ENCODE measurements at regions not wholly inside any gene's neighbourhood (a gene's known extent, or its start where the extent isn't known, plus 50 kb on each side); places are given as distances from the start of the nearest gene placed in this dataset.

DNA sequence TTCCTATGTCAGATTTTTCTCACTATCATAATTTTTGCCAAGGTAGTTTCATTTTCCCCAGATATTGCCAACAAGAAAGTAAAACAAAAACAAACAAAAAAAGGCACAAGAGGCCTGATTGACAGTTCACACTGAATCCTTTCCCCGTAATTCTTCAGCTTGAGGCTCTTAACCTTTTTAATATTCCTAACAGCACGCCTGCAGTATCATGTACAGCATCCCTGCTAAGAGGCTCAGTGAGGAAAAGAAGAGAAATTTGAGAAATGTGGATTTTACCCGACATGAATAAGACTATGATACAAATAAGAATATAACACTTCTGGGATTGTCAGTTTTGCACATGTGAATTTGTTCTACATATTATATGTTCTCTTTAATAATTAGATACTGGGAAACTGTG, 182.4 kb upstream of the CDK1 start:
- no peak for TF ChIP-seq EP300 (IDR thresholded peaks at IDR 0.05; ENCODE audit: borderline replicate concordance)
- no peak for TF ChIP-seq FOXM1 (IDR thresholded peaks at IDR 0.05; ENCODE audit: borderline replicate concordance, low read depth)
- no peak for TF ChIP-seq YY1 (IDR thresholded peaks at IDR 0.05; ENCODE audit: low read depth)
- TF ChIP-seq, protein P1, sequence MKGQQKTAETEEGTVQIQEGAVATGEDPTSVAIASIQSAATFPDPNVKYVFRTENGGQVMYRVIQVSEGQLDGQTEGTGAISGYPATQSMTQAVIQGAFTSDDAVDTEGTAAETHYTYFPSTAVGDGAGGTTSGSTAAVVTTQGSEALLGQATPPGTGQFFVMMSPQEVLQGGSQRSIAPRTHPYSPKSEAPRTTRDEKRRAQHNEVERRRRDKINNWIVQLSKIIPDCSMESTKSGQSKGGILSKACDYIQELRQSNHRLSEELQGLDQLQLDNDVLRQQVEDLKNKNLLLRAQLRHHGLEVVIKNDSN (IDR thresholded peaks at IDR 0.05) = no peak
- TF ChIP-seq EGR1 (IDR thresholded peaks at IDR 0.05) = no peak
- no peak for TF ChIP-seq ZBTB7A (IDR thresholded peaks at IDR 0.05; ENCODE audit: low read depth)
- TF ChIP-seq CEBPB (IDR thresholded peaks at IDR 0.05) = no peak
- no peak for TF ChIP-seq RAD21 (IDR thresholded peaks at IDR 0.05; ENCODE audit: low read depth)
- TF ChIP-seq, protein P2, sequence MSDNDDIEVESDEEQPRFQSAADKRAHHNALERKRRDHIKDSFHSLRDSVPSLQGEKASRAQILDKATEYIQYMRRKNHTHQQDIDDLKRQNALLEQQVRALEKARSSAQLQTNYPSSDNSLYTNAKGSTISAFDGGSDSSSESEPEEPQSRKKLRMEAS (IDR thresholded peaks at IDR 0.05) = no peak
- no peak for TF ChIP-seq CREB1 (IDR thresholded peaks at IDR 0.05; ENCODE audit: low read depth)
- no peak for TF ChIP-seq TAF1 (IDR thresholded peaks at IDR 0.05; ENCODE audit: low read depth)
- no peak for TF ChIP-seq NFIC (IDR thresholded peaks at IDR 0.05)

DNA sequence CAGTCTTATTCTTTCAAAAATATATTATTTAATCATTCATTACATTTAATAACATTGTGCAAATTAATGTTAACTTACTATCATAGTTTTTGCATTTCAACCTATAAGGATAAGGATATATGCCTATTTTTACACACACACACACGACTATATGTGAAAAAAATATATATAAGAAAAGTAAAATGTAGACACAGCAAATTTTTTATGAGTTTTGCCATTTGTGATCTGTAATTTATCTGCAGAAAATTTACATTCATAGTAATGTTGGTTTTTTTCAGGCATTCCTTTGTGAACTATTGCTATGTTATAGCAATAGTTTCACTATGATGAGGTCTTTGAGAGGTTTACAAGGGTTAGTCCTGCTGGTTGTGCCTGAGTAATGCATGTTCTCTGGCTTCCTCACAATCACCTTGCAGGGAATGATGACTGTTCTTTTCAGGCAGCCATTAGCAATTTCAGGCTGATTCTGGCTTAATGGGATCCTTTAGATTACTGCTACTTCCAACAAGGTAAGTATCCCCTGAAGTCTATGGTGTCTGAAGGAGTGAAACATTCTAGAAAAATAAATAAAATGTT, 183.7 kb upstream of the CDK1 start:
- TF ChIP-seq ZBTB7A (IDR thresholded peaks at IDR 0.05; ENCODE audit: low read depth) (no peak), CEBPB (IDR thresholded peaks at IDR 0.05) (no peak), EGR1 (IDR thresholded peaks at IDR 0.05) (no peak), CREB1 (IDR thresholded peaks at IDR 0.05; ENCODE audit: low read depth) (no peak), TEAD4 (IDR thresholded peaks at IDR 0.05) (no peak), RAD21 (IDR thresholded peaks at IDR 0.05; ENCODE audit: low read depth) (no peak), TCF12 (IDR thresholded peaks at IDR 0.05; ENCODE audit: low read depth) (no peak), NFIC (IDR thresholded peaks at IDR 0.05) (no peak), EP300 (IDR thresholded peaks at IDR 0.05; ENCODE audit: borderline replicate concordance) (no peak), YY1 (IDR thresholded peaks at IDR 0.05; ENCODE audit: low read depth) (no peak), FOXM1 (IDR thresholded peaks at IDR 0.05; ENCODE audit: borderline replicate concordance, low read depth) (no peak), TAF1 (IDR thresholded peaks at IDR 0.05; ENCODE audit: low read depth) (no peak)
- TF ChIP-seq, protein P2 (IDR thresholded peaks at IDR 0.05) = no peak
- TF ChIP-seq, protein P1 (IDR thresholded peaks at IDR 0.05) = no peak
- TF ChIP-seq, protein P3, sequence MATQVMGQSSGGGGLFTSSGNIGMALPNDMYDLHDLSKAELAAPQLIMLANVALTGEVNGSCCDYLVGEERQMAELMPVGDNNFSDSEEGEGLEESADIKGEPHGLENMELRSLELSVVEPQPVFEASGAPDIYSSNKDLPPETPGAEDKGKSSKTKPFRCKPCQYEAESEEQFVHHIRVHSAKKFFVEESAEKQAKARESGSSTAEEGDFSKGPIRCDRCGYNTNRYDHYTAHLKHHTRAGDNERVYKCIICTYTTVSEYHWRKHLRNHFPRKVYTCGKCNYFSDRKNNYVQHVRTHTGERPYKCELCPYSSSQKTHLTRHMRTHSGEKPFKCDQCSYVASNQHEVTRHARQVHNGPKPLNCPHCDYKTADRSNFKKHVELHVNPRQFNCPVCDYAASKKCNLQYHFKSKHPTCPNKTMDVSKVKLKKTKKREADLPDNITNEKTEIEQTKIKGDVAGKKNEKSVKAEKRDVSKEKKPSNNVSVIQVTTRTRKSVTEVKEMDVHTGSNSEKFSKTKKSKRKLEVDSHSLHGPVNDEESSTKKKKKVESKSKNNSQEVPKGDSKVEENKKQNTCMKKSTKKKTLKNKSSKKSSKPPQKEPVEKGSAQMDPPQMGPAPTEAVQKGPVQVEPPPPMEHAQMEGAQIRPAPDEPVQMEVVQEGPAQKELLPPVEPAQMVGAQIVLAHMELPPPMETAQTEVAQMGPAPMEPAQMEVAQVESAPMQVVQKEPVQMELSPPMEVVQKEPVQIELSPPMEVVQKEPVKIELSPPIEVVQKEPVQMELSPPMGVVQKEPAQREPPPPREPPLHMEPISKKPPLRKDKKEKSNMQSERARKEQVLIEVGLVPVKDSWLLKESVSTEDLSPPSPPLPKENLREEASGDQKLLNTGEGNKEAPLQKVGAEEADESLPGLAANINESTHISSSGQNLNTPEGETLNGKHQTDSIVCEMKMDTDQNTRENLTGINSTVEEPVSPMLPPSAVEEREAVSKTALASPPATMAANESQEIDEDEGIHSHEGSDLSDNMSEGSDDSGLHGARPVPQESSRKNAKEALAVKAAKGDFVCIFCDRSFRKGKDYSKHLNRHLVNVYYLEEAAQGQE (IDR thresholded peaks at IDR 0.05; ENCODE audit: low read depth) = no peak

DNA sequence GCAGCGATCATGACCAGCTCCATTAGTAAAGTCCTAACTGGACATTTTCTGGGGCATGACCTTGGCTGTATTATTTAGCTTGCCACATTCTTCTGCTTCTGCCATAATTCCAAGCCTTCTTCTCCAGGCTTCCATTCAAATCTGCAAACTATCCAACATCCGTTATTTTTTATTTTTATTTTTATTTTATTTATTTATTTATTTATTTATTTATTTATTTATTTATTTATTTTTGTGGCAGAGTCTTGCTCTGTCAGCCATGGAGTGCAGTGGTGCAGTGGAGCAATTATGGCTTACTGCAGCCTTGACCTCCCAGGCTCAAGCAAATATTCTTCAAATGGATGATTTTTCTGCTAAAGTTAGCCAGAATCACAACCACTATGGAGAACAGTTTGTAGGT, 187.2 kb upstream of the CDK1 start:
- TF ChIP-seq ZBTB7A (IDR thresholded peaks at IDR 0.05; ENCODE audit: low read depth) (no peak), YY1 (IDR thresholded peaks at IDR 0.05; ENCODE audit: low read depth) (no peak), EP300 (IDR thresholded peaks at IDR 0.05; ENCODE audit: borderline replicate concordance) (no peak), TEAD4 (IDR thresholded peaks at IDR 0.05) (no peak), TAF1 (IDR thresholded peaks at IDR 0.05; ENCODE audit: low read depth) (no peak), RAD21 (IDR thresholded peaks at IDR 0.05; ENCODE audit: low read depth) (no peak), TCF12 (IDR thresholded peaks at IDR 0.05; ENCODE audit: low read depth) (no peak), FOXM1 (IDR thresholded peaks at IDR 0.05; ENCODE audit: borderline replicate concordance, low read depth) (no peak)
- TF ChIP-seq, protein P1 (IDR thresholded peaks at IDR 0.05) = no peak
- TF ChIP-seq, protein P3 (IDR thresholded peaks at IDR 0.05; ENCODE audit: low read depth) = no peak

DNA sequence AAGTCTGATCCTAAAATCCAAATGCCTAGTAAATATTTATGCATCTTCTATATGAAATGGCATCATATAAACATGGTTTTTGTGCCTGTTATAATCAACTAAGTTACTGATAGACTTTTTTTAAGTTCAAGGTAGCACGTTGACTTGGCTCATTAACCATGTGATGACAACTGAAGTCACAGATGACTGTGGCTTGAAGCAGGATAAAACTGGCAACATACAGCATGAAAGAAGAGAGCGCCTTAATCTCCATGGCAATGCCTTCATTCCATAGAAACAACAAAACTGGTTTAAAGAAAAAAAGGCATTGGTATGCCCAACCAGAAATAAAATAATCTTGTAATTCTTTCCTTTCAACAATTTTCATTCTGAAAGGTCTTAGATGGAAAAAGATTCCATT, 188.9 kb upstream of the CDK1 start:
- no peak for TF ChIP-seq CREB1 (IDR thresholded peaks at IDR 0.05; ENCODE audit: low read depth)
- TF ChIP-seq, protein P1 (IDR thresholded peaks at IDR 0.05) = no peak
- TF ChIP-seq EP300 (IDR thresholded peaks at IDR 0.05; ENCODE audit: borderline replicate concordance) = no peak
- TF ChIP-seq FOXM1 (IDR thresholded peaks at IDR 0.05; ENCODE audit: borderline replicate concordance, low read depth) = no peak
- no peak for TF ChIP-seq CEBPB (IDR thresholded peaks at IDR 0.05)

DNA sequence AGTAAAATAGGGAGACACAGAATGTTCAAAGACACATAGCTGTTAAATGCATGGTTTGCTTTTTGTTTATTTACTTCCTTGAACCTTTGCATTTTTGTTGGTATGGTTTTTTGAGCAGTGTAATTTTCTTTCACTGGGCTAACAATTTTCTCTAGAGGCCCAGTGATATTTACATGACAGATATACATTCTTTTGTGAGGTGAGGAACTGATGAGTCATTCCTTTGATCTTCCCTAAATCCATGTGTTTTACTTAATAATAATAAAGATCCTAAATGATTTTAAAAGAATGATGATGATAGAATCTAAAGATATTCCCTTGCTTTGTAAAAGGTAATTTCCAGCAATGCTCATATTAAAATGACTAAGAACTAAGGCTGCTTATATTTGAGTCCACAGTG, 188.5 kb upstream of the ANK3 start:
- TF ChIP-seq YY1 (IDR thresholded peaks at IDR 0.05; ENCODE audit: low read depth) = no peak
- TF ChIP-seq EP300 (IDR thresholded peaks at IDR 0.05; ENCODE audit: borderline replicate concordance) = no peak
- TF ChIP-seq RAD21 (IDR thresholded peaks at IDR 0.05; ENCODE audit: low read depth) = no peak
- TF ChIP-seq CREB1 (IDR thresholded peaks at IDR 0.05; ENCODE audit: low read depth) = no peak
- TF ChIP-seq, protein P3 (IDR thresholded peaks at IDR 0.05; ENCODE audit: low read depth) = no peak
- TF ChIP-seq, protein P1 (IDR thresholded peaks at IDR 0.05) = no peak
- TF ChIP-seq CEBPB (IDR thresholded peaks at IDR 0.05) = no peak
- no peak for TF ChIP-seq ZBTB7A (IDR thresholded peaks at IDR 0.05; ENCODE audit: low read depth)
- TF ChIP-seq, protein P2 (IDR thresholded peaks at IDR 0.05) = no peak
- TF ChIP-seq TEAD4 (IDR thresholded peaks at IDR 0.05) = no peak
- no peak for TF ChIP-seq TAF1 (IDR thresholded peaks at IDR 0.05; ENCODE audit: low read depth)
